Epithelial cell of esophagus (primary cell): ENCODE measurements at regions not wholly inside any gene's neighbourhood (a gene's known extent, or its start where the extent isn't known, plus 50 kb on each side); places are given as distances from the start of the nearest gene placed in this dataset.

Experiments
- DNase-seq: peaks from one replicate; pipeline ENCODE4 v3.0.0; 2010; ENCODE audit warnings: low read depth
- H3K4me3 ChIP-seq: 2 replicates; pipeline ENCODE4 v1.5.1; 2011; ENCODE audit warnings: mild to moderate bottlenecking, low read length, control low read depth
- TF ChIP-seq, protein P1 (sequence below): IDR thresholded peaks from 2 replicates; pipeline ENCODE4 v1.5.1; 2011; ENCODE audit warnings: low read depth, mild to moderate bottlenecking, low read length, control low read depth, inconsistent platforms; ENCODE audit not compliant: insufficient read depth; ENCODE audit errors: missing control alignments

DNA sequence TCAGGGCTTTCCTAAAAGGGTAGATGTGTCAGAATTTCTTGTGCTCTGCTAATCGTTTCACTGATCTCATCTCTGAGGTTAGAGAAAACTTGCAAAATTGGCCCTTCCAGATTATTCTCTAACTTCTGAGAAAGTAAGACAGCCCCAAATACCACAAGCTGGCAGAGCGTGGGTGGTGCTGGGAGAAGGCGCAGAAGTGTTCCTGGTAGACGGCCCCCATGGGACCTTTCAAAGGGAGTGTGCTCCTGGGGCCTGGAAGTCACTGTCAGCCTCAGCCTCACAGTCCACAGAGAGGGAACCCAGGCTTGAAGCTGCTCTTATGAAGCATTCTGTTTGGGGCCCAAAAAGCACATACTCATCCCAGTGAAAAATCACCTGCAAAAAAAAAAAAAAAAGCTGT lies 86.5 kb upstream of the PFN2 start:
- no peak overlapping the region for H3K4me3 ChIP-seq
- TF ChIP-seq, protein P1, sequence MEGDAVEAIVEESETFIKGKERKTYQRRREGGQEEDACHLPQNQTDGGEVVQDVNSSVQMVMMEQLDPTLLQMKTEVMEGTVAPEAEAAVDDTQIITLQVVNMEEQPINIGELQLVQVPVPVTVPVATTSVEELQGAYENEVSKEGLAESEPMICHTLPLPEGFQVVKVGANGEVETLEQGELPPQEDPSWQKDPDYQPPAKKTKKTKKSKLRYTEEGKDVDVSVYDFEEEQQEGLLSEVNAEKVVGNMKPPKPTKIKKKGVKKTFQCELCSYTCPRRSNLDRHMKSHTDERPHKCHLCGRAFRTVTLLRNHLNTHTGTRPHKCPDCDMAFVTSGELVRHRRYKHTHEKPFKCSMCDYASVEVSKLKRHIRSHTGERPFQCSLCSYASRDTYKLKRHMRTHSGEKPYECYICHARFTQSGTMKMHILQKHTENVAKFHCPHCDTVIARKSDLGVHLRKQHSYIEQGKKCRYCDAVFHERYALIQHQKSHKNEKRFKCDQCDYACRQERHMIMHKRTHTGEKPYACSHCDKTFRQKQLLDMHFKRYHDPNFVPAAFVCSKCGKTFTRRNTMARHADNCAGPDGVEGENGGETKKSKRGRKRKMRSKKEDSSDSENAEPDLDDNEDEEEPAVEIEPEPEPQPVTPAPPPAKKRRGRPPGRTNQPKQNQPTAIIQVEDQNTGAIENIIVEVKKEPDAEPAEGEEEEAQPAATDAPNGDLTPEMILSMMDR, result no peak
- DNase-seq, result no peak

DNA sequence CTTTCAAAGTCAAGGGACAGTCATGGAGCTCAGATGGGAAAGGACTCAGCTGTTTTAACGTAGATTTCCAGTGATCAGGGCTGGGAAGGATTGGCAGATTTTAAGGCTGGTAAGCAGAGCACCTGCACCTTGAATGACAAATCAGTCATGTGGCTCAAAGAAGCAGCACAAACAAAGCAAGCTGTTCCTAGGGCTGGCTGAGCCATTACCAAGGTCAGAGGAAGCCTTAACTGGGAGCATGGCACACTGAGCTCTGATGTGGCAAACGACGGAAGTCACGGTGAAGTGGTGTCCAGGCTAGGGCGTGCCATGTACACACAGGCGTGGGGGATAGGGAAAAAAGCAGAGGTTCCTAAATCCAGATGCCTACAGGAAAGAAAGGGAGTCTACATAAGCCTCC lies 84.6 kb upstream of the PFN2 start:
- H3K4me3 ChIP-seq, result no peak overlapping the region
- TF ChIP-seq, protein P1, result no peak
- no peak for DNase-seq

DNA sequence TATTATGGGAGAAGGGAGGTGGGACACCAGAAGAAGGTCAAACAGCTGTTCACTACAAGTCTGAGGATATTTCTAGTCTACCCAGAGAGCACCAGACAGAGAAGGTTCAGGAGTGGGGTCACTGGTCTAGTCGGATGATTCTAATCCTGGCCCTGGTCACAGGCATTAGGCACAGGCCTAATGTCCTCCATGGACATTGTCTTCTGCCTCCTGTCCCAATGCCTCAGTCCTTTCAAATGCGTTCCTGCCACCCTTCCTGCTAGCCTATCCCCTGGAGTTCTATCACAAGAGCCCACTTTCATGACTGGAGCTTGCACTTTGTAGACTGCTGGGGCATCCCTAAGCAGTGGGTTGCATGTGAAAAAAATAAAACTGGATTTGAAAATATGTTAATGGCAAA lies 83.9 kb upstream of the PFN2 start:
- no peak overlapping the region for H3K4me3 ChIP-seq
- DNase-seq, result no peak
- TF ChIP-seq, protein P1, result no peak

DNA sequence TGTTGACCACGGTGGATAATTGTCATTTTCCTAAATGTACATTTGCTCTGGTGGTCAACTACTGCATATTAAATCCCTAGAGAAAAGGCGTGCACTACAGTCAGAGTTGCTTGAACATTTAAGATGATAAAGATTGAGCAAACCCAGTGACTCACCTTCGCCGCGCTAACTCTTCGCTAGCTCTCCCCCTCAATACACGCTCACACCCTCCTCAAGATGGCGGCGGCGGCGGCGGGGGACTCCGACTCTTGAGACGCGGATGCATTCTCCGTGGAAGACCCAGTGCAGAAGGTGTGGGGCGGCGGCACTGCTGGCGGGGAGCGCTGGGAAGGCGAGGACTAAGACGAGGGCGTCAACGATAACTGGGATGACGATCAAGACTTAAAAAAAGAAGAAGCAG lies 79.8 kb upstream of the PFN2 start:
- TF ChIP-seq, protein P1, result no peak
- DNase-seq, result no peak
- H3K4me3 ChIP-seq, result no peak overlapping the region

DNA sequence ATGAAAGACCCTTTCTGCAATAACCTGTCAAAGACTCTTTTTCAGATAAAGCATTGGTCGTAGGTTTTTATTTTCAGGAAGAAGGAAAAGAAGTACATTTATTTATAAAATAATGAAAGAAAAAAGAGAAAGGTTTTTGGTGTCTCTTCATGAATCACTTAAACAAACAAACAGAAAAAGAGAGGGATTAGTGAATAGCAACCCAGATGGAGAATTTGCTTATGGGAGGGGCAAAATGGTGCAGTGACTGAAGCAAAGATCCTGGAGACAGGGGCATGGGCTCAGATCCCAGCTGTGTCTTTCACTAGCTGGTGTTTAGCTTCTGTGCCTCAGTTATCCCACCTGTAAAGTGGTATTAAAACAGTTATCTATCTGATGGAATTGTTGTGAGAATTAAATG lies 78.6 kb upstream of the PFN2 start:
- H3K4me3 ChIP-seq, result no peak overlapping the region
- DNase-seq, result peak; percentile 12
- TF ChIP-seq, protein P1, result no peak

DNA sequence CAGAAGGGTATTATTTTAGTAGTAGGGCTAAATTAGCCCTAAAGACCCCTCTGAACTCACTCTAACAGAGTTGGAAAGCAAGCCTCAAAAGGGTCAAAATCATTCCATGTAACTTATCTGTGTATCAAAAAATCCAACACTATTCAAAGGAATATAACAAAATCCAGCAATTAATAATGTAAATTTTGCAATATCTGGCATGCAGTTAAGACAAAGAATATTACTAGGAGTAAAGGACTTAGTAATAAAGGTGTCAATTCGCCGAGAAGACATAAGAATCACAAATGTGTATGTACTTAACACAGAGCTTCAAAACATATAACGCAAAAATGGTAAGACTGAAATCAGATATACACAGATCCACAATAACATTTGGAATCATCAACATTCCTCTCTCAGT lies 71.2 kb upstream of the PFN2 start:
- no peak overlapping the region for H3K4me3 ChIP-seq
- DNase-seq, result no peak
- TF ChIP-seq, protein P1, result no peak

DNA sequence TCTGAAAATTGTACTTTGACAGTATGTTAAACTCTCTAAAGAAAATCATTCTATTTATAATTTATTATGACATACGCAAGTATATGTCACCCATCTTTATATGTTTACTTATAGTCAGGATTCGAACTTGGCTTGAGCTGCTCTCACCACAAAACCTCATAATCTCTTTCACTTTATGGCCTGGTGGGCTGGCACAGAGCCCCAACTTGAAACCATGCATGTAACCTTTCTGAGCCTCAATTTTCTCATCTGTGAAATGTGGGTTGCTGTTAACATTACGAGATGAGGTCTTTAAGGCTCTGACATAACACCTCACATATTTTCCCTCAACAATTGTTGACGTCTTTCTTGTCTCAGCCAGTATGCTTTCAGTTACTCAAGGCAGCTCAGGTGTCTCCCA lies 69.4 kb upstream of the PFN2 start:
- H3K4me3 ChIP-seq, result no peak overlapping the region

More for the DNA sequence above, 69.4 kb upstream of the PFN2 start:
- TF ChIP-seq, protein P1, result no peak
- no peak for DNase-seq
